Subcutaneous abdominal adipose tissue (tissue), 5 donors: ENCODE measurements at regions not wholly inside any gene's neighbourhood (a gene's known extent, or its start where the extent isn't known, plus 50 kb on each side); places are given as distances from the start of the nearest gene placed in this dataset.

Source experiments
- H3K27ac ChIP-seq: one replicate; pipeline ENCODE4 v1.7.0; 2013; ENCODE audit warnings: low read depth, mild to moderate bottlenecking, inconsistent platforms, low read length, moderate library complexity
- H3K27me3 ChIP-seq, 5 donors: one replicate each; pipeline ENCODE4 v1.7.0; 2013; ENCODE audit warnings: low read length in 5 of 5, inconsistent platforms in 1 of 5; ENCODE audit not compliant: control insufficient read depth in 5 of 5, insufficient read depth in 4 of 5
- H3K36me3 ChIP-seq, 5 donors: one replicate each; pipeline ENCODE4 v1.7.0; 2013; ENCODE audit warnings: low read length in 5 of 5; ENCODE audit not compliant: control insufficient read depth in 5 of 5, insufficient read depth in 5 of 5
- H3K4me1 ChIP-seq, 5 donors: one replicate each; pipeline ENCODE4 v1.7.0; 2013; ENCODE audit warnings: low read length in 5 of 5, mild to moderate bottlenecking in 3 of 5, moderate library complexity in 1 of 5; ENCODE audit not compliant: control insufficient read depth in 5 of 5, insufficient read depth in 5 of 5
- H3K4me3 ChIP-seq, 5 donors: one replicate each; pipeline ENCODE4 v1.7.0; 2013; ENCODE audit warnings: low read length in 5 of 5, low read depth in 1 of 5
- H3K9ac ChIP-seq, 5 donors: one replicate each; pipeline ENCODE4 v1.7.0; 2013; ENCODE audit warnings: low read length in 5 of 5, mild to moderate bottlenecking in 4 of 5, moderate library complexity in 3 of 5
- H3K9me3 ChIP-seq, 5 donors: one replicate each; pipeline ENCODE4 v1.7.0; 2013; ENCODE audit warnings: low read length in 5 of 5; ENCODE audit not compliant: control insufficient read depth in 5 of 5
- donor health status: healthy.
- donor health status: healthy.
- donor health status: healthy.
- donor health status: healthy.
- donor health status: healthy.

DNA sequence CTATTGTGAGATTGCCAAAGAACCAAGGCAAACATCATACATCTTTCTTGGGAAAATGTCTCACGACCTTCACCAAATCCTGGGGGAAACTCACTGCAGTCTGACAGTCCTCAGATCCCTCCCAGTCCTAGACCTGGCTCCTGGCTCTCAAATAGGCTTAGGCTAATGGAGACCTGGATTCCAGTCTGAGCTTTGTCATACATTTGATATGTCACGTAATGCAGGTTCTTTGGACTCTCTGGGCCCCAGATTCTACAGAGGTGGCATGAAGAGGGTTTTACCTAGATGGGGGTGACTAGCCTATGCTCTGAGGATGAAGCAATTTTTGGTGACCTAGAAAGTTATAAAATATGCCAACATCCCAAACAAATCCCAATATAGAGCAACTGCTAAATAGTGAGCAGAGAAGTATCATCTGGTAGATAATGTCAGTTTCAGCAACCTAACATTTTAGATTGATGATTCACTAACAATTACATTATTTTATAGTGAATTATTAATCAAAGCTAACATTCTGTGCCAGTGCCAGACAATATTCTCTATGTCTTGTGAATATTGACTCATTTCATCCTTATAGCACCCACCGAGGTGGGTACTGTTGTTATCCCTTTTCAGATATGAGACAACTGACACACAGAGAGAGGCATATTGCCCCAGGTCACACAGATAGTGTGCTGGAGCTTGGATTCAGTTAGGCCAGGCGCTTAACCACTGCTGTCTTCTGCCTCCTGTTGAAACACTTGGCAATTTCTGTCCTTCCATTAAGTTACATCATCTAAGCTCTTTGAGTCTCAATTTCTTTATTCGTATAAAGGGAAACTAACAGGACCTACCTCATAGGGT is 195.4 kb upstream of the MAMLD1 start:
- Histone ChIP-seq H3K4me1 (no peaks in the 10 kb centered on the region), H3K9me3 (no peaks in the 10 kb centered on the region), H3K27ac (no peak overlapping the region)

DNA sequence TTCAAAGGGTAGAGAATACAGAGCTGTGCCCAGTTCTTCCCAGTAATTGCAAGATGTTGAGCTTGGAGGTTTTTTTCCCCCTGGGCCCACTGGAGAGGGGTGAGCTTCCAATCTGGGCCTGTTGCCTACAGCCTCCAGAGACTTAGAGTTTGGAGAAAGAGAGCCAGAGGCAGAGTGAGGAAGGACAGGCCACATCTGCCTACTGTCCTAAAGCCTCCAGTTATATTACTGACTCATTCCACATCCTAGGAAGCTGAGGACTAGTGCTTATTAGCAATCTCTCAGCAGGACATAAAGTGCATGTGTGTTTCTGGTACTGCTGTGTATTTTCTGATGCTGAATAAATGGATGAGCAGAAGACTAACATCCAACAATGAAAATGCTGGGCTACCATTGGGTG is 181.0 kb upstream of the MAMLD1 start:
- H3K4me1 ChIP-seq, result no peaks in the 10 kb centered on the region
- H3K9me3 ChIP-seq, result peaks cover 0 to 2% (median 0%) of the 10 kb centered on the region in 5 donors
- H3K9ac ChIP-seq, result no peak overlapping the region
- H3K27me3 ChIP-seq, result peaks cover 0 to 8% (median 2%) of the 10 kb centered on the region in 5 donors
- H3K4me3 ChIP-seq, result no peak overlapping the region
- H3K27ac ChIP-seq, result no peak overlapping the region
- no peaks in the 10 kb centered on the region for H3K36me3 ChIP-seq

More for the DNA sequence above, 195.4 kb upstream of the MAMLD1 start:
- Histone ChIP-seq H3K36me3 (no peaks in the 10 kb centered on the region), H3K4me3 (no peak overlapping the region), H3K9ac (no peak overlapping the region), H3K27me3 (peaks cover 0 to 18% (median 0%) of the 10 kb centered on the region in 5 donors)

GRCh38 chrX:150184491-150184890 is 178.6 kb upstream of the MAMLD1 start:
- H3K4me3 ChIP-seq, result no peak overlapping the region
- H3K4me1 ChIP-seq, result no peaks in the 10 kb centered on the region
- no peaks in the 10 kb centered on the region for H3K36me3 ChIP-seq
- no peak overlapping the region for H3K9ac ChIP-seq
- no peaks in the 10 kb centered on the region for H3K9me3 ChIP-seq
- H3K27ac ChIP-seq, result no peak overlapping the region
- H3K27me3 ChIP-seq, result peaks cover 0 to 8% (median 2%) of the 10 kb centered on the region in 5 donors

- peaks cover 0 to 8% (median 2%) of the 10 kb centered on the region in 5 donors for H3K27me3 ChIP-seq
- H3K9me3 ChIP-seq, result no peaks in the 10 kb centered on the region
- H3K4me1 ChIP-seq, result no peaks in the 10 kb centered on the region
- no peak overlapping the region for H3K27ac ChIP-seq
- H3K36me3 ChIP-seq, result no peaks in the 10 kb centered on the region
- no peak overlapping the region for H3K9ac ChIP-seq
- H3K4me3 ChIP-seq, result no peak overlapping the region
Measured at GRCh38 chrX:150185766-150186165, 177.4 kb upstream of the MAMLD1 start.

GRCh38 chrX:150192816-150193215 is 170.3 kb upstream of the MAMLD1 start:
- Histone ChIP-seq H3K9me3 (no peaks in the 10 kb centered on the region), H3K9ac (no peak overlapping the region), H3K4me3 (no peak overlapping the region), H3K27ac (no peak overlapping the region), H3K27me3 (peaks cover 0 to 3% (median 0%) of the 10 kb centered on the region in 5 donors), H3K36me3 (no peaks in the 10 kb centered on the region), H3K4me1 (no peaks in the 10 kb centered on the region)

- Histone ChIP-seq H3K9ac (no peak overlapping the region), H3K4me1 (peaks cover 0 to 2% (median 0%) of the 10 kb centered on the region in 5 donors), H3K4me3 (no peak overlapping the region), H3K27me3 (peaks cover 0 to 11% (median 0%) of the 10 kb centered on the region in 5 donors), H3K9me3 (no peaks in the 10 kb centered on the region), H3K27ac (no peak overlapping the region), H3K36me3 (no peaks in the 10 kb centered on the region)
Measured at GRCh38 chrX:150196285-150196684, 166.8 kb upstream of the MAMLD1 start.

GRCh38 chrX:150197388-150197787 is 165.7 kb upstream of the MAMLD1 start:
- Histone ChIP-seq H3K9me3 (no peaks in the 10 kb centered on the region), H3K36me3 (no peaks in the 10 kb centered on the region), H3K27me3 (peaks cover 0 to 12% (median 0%) of the 10 kb centered on the region in 5 donors), H3K4me3 (no peak overlapping the region), H3K9ac (no peak overlapping the region), H3K27ac (no peak overlapping the region), H3K4me1 (peaks cover 0 to 2% (median under 1%) of the 10 kb centered on the region in 5 donors)

DNA sequence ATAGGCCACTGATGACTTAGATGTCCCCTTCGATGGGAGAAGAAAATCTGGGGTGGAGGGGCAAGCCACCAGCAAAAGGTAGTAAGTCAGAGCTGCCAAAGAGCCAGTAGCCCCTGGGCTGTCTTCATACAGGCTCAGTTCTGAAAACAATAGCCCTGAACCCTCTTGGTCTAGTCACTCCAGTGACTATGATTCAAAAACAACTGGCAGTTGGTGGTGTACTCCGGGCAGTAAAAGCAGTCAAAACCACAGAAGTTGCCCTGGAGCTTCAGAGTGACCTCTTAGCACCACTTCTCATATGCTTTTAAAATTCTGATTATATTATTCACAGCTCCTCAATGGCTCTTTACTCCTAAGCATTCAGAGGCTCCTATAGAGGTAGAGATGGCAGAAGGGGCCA is 164.3 kb upstream of the MAMLD1 start:
- H3K9me3 ChIP-seq, result no peaks in the 10 kb centered on the region
- peaks cover 0 to 10% (median 7%) of the 10 kb centered on the region in 5 donors for H3K4me1 ChIP-seq
- H3K27ac ChIP-seq, result no peak overlapping the region
- no peaks in the 10 kb centered on the region for H3K36me3 ChIP-seq
- no peak overlapping the region for H3K4me3 ChIP-seq
- H3K27me3 ChIP-seq, result peaks cover 0 to 12% (median 0%) of the 10 kb centered on the region in 5 donors
- no peak overlapping the region for H3K9ac ChIP-seq

DNA sequence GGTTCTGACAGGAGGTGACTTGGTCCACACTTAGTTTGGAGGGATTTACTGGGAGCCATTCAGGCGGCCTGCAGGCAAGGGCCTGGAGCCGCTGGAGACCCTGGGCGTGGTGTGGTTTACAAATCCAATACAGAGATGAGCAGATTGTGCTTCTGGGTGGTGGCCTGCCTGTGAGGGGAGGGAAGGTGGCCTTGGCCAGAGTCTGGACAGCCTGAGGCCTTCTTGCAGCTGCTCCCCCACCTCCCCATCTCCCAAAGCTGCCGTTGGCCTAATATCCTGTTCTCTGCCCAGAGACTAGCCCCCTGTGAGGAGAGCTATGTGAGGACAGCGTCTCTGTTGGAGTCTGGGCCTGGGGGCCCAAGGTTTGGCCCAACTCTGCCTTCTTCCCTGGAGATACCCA is 163.9 kb upstream of the MAMLD1 start:
- Histone ChIP-seq H3K27me3 (peaks cover 0 to 12% (median 0%) of the 10 kb centered on the region in 5 donors), H3K27ac (no peak overlapping the region), H3K36me3 (no peaks in the 10 kb centered on the region), H3K9ac (no peak overlapping the region), H3K9me3 (no peaks in the 10 kb centered on the region), H3K4me1 (peaks cover 0 to 10% (median 7%) of the 10 kb centered on the region in 5 donors), H3K4me3 (no peak overlapping the region)

GRCh38 chrX:150199803-150200202 is 163.3 kb upstream of the MAMLD1 start:
- Histone ChIP-seq H3K27ac (no peak overlapping the region), H3K9ac (no peak overlapping the region), H3K27me3 (peaks cover 0 to 10% (median 0%) of the 10 kb centered on the region in 5 donors), H3K4me3 (no peak overlapping the region), H3K36me3 (no peaks in the 10 kb centered on the region), H3K9me3 (no peaks in the 10 kb centered on the region), H3K4me1 (peaks cover 0 to 11% (median 7%) of the 10 kb centered on the region in 5 donors)
